ENCODE measurements at regions not wholly inside any gene's neighbourhood (a gene's known extent, or its start where the extent isn't known, plus 50 kb on each side); places are given as distances from the start of the nearest gene placed in this dataset.

DNA sequence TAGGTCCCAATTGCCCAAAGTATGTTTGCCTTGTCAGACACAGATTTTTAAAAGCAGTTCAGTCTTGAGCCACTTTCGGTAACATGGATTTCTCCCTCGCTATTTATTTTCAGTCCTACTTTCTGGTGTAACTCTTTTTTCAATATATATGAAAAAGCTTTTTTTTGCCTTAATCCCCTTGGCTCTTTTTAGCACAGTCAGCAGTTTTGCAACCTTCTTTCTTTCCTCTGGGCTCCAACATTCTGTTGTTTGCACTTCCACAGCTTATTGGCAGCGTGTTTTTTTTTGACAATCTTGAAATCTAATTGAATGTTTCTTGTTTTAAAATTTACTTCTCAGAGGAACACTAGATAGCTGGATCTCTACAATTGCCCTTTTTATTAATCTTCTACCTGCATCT, 429.3 kb upstream of the NBEA start:
- no peak for DNase-seq

DNA sequence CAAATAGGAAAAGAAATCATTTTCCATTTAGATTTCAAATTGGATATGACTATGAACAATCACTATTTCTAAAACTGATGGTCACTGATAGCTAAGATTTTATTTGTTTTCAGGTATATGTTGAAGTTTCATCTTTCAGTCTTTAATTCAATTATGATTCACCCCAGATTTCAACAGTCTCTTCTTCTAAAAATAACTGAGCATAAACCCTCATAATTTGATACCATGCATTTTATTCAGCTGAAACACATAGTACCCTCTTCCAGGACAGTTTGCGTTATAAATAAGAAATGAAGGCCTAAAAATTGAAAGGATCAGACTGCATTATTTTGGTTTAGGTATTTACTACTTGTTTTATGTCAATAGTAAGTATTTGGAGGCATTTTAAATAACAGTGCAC, 428.5 kb upstream of the NBEA start:
- no peak for DNase-seq

DNA sequence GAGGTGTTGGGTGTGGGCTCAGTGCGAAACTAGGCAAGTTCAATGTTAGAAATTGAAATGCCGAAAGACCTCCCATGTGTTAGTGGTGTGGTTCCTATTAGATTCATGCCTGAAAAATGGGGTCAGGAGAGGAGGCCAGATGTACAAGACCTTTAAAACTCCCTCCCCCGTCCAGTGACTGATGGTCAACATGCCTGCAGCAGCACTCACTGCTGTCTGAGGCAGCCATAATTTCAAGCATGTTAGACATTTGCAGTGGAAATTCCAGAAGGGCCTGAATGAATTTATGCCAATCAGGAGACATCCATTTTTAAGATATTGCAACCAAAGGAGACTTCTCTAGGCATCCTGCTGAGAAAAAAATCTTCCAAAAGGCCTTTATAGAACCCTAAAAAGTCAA, 426.9 kb upstream of the NBEA start:
- no peak for DNase-seq

DNA sequence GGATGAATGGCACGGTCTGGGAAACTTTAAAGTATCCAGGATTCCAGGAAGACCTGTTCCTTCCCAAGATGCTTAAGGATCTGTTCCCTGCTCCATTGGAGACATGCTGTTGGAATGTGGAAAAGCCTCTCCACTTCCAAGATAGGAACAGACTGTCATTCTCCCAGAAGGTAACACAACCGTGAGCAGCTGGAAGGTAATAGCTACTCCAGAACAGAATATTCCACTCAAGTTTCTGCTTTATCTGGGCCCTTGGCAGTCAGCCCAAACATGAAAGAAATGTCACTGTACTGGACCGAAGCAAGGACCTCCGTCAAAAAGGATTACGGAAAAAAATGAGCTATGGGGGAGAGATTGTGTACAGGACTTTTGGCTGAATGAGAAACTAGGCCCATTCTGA, 420.9 kb upstream of the NBEA start:
- no peak for DNase-seq

DNA sequence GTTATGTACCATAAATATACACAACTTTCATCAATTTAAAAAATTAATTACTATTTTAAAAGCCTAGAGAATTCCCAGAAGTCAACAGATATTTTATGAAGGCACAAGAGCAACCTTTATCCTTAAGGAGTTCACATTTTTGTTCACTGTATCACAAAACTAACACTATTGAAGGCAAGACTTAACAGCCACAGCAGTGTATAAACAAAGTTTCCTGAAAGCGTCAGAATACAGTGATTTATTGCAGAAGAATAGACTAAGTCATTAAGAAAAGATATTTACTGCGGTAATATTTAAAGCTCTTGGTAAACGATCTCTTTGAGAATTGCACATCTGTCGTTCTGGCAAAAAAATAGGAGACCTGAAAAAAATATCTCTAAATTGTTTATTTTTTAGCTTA, 419.3 kb upstream of the NBEA start:
- no peak for DNase-seq

DNA sequence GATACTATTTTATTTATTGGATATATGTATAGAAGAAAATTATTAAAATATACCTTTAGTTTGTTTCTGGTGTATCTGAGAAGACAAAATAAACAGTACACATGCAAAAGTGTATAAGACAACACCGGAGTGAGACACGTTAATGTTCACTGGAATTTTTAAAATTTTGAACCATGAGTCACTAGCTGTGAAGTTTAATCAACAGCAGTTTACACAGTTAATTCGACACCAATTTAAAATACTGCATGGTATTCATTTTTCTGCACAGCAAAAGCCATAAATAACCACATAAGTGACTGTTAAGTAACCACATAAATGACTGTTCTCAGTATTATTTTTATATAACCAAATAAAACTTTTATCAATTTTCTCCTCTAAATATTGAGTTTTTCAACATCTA, 418.7 kb upstream of the NBEA start:
- no peak for DNase-seq

DNA sequence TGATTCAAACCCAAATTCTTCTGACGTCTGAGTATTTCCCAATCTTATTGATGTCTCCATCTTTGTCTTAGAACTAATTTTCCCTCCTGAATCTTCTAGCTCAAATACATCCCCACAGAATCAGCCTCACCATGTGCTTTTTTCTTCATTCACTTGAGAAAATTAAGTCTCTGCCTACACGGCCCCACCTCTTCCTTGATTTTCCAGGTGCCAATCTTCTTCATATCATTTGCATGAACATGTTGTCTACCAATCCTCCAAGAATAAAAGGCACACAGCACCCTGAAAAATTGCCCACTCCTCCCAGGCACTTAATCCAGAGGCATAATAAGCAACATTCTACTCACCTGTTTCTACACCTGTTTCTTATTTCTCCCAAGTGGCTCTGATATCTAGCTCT, 408.1 kb upstream of the NBEA start:
- DNase-seq, result no peak

DNA sequence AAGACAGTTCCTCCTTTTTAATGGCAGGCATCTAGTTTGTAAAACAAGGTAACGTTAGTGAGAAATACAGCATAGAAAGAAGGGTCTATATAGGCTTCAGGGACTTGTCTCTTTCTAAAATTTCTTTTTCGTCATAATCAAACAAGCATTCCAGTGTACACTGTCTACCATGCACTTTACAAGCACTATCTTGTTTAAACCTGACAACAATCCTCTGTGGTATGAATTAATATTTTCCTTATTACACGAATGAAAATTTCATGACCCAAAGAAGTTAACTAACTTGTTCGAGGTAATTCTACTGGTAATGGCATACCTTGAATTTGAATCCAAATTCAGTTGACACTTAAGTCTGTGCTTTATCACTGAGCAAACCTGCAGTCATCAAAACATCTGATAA, 399.7 kb upstream of the NBEA start:
- no peak for DNase-seq

DNA sequence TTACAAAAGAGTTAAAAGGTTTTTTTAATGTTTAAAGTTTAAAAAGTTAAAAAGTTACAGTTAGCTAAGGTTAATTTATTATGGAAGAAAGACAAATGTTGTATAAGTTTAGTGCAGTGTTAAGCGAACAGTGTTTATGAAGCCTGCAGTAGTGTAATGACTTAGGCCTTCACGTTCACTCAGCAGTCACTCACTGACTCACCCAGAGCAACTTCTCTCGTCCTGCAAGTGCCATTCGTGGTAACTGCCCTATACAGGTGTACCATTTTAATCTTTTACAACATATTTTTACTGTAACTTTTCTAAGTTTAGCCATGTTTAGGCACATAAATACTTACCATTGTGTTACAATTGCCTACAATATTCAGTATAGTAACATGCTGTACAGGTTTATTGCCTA, 398.2 kb upstream of the NBEA start:
- DNase-seq, result no peak

DNA sequence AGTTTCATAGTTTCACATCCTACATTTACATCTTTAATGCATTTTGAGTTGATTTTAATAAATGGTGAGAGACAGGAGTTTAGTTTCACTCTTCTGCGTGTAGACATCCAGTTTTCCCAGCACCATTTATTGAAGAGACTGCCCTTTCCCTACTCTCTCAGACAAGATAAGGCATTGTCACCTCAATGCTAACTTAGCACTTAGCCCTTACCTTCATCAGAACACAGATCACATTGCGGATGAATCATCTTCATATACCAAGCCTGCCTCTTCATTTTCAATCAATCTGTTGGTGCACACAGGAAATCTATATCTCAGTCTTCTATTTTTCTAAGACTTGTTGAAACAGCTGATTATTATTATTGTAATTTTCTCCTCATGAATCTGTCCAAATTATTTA, 396.6 kb upstream of the NBEA start:
- no peak for DNase-seq

DNA sequence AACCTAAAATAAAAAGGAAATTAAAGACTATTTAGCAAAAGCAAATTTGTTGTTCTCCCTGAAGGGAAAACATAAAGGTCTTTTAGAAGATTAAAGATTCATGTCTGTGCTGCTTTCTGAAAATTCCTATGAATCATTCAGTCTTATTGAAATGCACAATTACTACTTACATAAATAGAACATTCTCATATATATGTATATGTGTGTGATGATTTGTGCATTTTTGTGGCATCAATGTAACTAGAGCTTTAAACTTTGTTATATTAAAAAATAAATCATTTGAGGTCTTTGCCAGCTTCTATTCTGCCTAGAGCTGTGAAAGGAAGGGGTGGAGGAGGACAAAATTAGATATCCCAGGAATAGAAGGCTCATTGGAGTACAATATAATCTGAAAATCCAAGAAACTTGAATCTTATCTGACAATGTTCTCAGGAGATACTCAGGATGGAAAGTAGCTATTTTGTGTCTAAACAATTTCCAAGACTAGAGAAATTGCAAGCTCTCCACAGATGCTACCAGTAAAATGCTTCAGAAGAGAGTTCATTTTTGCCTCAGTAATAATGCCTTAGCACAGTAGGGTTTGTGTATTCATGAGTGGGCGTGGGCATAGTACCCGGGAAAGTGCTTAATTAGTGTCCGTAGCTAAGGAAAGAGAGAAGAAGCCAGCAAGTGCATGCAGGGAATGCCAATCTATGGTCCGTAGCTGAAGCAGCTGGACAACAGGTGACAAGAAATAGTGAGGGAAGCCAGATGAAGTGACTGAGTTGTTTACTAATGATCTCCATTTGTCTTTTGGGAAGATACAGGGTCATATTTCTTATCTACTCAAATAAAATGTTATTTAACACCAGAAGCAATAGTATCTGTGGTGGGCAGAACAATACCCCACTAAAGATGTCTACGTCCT, 395.5 kb upstream of the NBEA start:
- no peak for DNase-seq

DNA sequence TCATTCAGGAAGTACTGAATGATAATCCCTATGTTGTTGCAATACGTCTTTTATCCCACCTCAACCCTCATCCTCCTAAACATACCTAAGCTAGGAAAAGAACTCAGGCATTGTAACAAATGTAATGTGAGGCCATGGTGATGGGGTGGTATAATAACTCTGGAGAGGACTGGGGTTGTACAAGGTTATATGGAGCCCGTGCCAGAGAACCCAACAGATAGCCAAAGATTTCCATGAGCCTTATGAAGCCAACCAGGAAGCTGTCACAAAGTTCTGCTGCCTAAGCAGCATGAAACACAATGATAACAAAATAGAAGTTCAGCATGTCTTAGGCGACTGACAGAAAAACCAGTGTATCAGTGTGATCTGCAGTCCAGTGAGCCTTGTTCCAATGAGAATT, 394.1 kb upstream of the NBEA start:
- DNase-seq, result no peak

DNA sequence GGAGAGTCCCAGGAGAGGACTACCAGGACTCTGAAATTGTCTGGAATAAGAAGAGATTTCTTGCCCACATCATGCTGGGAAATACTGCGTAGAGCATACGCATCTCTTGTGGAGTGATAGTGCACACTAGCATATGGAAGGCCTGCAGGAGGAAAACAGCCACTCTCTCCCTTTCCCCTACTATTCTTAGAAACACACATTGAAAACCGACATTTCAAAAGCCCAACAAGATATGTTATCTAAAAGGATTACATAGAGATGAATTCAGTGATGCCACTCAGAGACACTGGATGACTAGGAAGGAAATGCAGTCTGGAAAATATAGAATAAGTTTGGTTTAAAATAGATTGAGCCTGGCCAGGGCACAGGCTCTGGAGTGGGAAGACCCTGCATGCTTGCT, 388.7 kb upstream of the NBEA start:
- no peak for DNase-seq

DNA sequence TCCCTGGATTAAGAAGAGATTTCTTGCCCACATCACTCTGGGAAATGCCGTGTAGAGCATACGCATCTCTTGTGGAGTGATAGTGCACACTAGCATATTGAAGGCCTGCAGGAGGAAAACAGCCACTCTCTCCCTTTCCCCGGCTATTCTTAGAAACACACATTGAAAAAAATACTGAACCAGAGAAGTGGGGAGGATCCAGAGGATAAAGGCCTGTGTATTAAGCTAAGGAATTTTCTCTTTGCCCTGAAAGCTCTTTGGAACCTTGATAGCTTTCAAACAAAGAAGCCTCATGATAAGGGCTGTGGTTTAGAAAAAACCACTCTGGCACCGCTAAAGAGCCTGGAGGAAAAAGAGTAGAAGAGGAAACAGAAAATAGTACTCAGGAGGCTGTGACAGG, 386.1 kb upstream of the NBEA start:
- DNase-seq, result no peak

DNA sequence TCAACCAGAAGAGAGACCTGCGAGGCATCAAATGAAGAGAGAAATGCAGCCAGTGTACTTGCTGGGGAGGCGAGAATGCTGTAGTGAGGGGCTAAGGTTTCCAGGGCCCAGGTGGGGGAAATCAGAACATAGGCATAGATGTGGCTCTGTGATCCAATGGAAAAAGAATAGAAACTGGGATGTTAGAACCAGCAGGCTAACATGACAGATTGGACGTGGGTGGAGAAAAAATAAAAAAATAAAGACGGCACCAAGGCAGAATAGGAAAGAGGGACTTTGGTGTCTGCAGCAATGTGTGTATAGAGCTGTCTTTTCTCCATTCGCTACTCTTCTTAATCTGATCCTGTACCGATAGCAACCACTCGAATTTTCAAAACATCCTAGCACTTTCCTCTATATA, 381.0 kb upstream of the NBEA start:
- no peak for DNase-seq

DNA sequence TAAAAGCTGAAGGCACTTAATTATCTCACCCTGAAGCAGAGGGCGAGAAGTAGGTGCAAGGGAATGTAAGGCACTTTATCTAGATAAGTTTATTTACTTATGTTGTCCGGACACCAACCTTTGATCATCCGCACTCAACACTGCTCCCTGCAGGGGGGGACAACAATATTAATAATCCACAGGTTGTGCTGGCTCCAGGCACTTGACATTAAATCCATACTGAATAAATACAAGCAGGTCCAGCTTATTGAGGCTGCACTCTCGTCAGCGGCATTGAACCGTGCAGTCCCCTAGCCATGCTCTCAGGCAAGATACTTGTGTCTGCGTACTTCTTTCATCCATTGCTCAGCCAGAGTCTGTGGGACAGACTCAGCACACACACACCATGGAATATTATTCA, 374.5 kb upstream of the NBEA start:
- DNase-seq, result no peak

DNA sequence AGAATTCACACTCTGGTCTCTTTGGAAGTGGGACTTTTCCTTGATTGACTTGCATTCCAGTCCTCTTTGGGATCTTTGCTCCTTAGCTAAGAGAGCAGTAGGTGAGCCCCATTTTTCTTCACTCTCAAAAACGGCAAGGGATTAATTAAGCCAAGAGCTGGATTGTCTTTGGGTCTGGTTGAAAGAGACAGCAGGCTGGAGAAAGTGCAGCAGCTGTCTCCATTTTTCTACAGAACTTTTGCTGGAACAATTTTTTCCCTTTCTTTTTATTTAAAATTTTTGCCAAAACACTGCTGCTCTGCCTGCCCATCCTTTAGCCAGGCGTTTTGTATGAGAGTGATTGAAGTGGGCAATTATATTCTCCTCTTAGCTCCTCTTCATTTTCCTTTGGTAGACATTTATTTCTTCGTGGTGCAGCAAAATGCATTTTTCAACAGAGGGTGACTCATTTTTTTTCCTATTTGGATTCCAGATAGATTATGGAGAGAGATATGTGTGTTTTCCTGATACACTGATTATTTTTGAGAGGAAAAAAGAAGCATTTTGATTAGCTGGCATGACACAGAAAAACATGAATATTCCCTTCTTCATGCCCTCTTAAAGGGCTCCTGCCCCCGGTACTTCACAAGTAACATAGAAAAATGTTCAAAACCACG, 371.2 kb upstream of the NBEA start:
- no peak for DNase-seq

DNA sequence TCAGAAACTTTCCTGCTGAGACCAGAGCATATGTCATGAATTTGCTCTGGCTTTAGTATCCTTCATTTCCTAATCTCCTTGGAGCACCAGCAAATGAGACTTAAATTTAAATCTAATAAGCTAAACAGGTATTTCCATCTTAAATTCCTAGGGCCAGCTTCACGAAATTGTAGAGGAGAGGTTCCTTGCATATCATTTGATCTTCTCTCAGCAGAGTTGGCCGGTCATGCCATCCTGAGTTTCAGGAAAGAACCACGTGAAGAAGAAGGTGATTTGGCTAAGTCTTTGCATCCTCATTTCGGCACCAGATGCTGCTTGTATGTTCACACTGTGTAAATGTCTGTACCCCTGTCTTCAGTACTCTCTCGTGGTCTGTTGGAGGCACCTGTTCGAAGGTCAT, 370.4 kb upstream of the NBEA start:
- no peak for DNase-seq

DNA sequence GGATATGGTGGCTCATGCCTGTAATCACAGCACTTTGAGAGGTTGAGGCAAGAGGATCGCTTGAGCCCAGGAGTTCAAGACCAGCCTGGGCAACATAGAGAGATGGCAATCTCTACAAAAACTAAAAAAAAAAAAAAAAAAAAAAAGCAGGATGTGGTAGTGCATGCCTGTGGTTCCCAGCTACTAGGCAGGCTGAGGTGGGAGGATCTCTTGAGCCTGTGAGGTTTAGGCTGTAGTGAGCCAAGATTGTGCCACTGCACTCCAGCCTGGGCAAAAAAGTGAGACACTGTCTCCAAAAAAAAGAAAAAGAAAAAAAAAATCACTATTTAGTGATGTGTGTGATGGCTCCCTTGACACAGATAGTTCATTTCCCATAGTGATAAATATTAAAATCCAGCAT, 365.0 kb upstream of the NBEA start:
- no peak for DNase-seq

DNA sequence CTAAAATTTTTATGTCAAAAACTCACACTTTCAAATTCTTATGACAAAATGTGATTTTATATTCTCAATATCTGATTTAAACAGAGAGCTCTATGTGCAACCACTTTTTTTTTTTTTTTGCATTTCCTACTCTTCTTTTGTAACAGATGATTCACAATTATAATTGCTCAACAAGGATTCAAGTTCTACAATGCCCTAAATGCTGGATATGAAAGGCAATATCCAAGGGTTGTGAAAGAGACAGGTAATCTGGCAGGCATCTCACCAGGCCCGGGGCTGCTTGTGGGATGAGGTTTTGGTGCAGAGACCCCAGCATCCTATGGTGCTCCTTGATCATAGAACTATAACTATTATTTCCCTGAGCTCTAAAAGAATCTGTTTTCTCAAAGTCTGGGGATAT, 363.6 kb upstream of the NBEA start:
- DNase-seq, result no peak

DNA sequence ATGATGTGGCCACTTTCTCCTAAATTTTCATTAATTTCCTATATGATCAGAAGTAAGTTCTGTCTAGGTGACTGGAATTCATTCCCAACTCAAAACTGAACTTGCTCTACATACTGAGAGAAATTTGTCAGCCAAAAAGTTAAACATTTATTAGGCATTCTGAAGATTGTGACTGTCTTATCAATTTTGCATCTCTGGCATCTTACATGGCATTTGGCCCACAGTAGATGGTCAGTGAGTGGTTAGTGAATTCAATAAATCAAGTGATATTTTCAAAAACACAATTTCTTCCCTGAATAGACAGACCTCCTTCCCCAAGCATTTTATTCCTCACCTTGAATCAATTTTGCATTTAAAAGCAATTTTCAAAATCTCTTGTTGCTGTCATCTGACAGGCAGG, 363.2 kb upstream of the NBEA start:
- DNase-seq, result no peak

DNA sequence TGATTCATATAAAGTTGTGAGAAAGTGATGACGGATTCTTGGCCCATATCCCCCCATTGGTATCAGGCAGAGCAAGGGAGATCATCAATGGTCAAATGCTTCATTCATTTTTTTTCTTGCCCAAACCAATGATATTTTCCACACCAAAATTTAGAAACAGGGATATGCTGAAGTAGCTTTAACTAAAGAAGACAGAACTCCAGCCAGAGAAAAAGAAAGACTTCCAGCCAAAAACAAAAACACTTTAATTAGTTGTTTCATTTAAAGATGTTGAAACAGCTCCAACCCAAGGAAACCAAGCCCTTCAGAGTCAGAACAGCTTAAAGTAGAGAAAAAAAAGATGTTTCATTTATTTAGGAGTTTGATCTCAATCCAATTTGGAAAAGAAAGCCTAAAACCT, 358.9 kb upstream of the NBEA start:
- no peak for DNase-seq

DNA sequence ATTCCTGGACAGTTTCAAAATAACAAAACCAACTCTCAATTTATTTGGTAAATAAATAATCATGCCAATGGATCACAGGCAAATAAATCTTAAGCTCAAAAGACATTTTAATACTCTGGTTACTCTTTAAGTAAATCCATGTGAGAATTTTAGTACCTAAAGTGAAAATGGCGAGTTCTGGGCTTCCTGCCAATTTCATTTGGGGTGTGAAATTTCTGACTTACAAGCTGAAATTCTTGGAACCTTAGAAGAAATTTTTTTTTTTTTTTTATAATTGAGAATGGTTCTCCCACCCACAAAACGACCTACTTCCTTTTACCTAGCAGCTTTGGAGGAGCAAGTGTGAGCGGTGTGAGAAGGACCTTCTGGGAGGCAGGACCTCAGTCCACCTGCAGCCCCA, 354.5 kb upstream of the NBEA start:
- no peak for DNase-seq

DNA sequence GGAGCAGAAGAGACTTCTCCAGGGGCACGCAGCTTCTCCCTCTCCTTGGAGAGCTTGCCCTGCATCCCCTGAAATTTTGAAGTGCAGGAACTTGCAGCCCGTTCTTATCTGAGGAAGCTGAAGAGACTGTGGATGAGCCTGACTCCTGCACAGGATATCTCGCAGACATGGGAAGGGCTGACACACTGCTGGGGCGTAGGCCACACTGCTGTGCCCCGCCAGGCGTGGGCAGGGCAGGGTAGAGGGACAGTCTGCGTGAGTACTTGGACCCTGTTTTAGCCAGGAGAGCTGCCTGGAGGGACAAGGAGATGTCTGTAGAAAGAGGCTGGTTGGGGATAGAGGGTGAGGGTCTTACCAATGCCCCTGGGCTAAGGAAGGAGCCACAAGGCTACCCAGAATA, 353.7 kb upstream of the NBEA start:
- no peak for DNase-seq

DNA sequence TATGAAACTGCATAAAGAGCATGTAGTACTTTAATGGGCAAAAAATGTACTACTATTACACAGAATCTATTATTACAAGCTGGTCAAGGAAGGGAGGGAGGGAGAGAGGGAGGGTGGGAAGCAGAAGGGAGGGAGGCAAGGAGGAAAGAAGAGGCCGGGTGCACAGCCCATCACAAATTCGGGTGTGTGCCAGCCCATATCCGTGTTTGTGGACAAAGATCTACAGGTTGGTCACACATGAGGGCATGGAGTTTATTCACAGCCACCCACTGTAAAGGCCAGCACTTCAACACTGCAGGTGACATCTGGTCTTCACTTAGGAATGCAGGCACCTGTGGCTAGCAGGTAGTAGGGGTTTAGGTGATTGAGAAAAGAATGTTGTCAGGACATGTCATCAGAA, 352.5 kb upstream of the NBEA start:
- DNase-seq, result no peak

Data from NCI-H526 treated with DMSO at 0.1 percent for 48 hours (cell line).